ENCODE measurements at regions not wholly inside any gene's neighbourhood (a gene's known extent, or its start where the extent isn't known, plus 50 kb on each side); places are given as distances from the start of the nearest gene placed in this dataset.
A peak's percentile ranks its signal among the peaks of the same experiment; 100 is the strongest.
"Not testable (repeated sequence)": the region's sequence is repeated elsewhere in the genome, so short reads cannot be mapped to it uniquely, and the experiment has no call there.

- DNase-seq: no peak
These were observed 155.7 kb upstream of the SH3BP4 start for GRCh38 chr2:234796045-234796591.

GRCh38 chr2:234795272-234795920 lies 156.4 kb upstream of the SH3BP4 start:
- DNase-seq: no peak

DNA sequence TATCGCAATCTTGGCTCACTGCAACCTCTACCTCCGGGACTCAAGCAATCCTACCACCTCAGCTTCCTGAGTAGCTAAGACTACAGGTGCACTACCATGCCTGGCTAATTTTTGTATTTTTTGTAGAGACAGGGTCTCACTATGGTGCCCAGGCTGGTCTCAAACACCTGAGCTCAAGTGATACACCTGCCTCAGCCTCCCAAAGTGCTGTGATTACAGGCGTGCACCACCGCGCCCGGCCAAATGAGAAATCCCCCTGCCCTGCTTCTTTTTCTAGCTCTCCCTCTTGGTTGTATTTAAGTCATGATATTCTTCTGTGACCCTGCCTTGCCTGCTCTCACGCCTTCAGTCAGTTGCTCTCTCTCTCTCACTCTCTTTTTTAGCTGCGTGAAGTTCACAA lies 157.0 kb upstream of the SH3BP4 start:
- DNase-seq: no peak

DNA sequence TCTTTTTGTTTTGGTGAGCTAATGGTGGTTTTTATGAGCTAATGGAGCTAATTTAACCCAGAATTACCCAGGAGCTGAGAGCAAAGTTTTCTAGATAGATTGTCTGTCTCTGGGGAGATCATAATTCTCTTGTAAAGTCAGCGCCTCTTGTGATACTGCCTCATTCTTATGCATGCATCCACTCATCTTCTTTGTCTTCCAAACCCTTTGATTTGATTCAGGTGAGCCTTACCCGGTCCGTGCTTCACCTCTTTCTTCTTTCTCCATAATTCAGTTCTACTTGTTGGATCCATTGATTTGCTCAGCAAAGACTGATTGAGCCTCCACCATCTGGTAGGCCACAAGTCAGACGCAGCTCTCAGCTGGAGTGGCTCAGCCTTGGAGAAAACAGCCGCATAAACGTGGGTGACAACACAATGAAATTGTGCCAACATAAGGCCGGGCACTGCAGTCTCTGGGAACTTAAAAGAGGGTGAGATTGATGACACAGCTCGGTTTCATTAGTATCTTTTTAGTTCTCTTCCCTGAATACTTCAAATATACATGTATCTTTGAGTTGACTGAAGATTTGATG lies 158.5 kb upstream of the SH3BP4 start:
- no peak for DNase-seq

GRCh38 chr2:234792621-234793022 lies 159.2 kb upstream of the SH3BP4 start:
- no peak for DNase-seq

GRCh38 chr2:234792096-234792495 lies 159.7 kb upstream of the SH3BP4 start:
- DNase-seq: not testable (repeated sequence)

DNA sequence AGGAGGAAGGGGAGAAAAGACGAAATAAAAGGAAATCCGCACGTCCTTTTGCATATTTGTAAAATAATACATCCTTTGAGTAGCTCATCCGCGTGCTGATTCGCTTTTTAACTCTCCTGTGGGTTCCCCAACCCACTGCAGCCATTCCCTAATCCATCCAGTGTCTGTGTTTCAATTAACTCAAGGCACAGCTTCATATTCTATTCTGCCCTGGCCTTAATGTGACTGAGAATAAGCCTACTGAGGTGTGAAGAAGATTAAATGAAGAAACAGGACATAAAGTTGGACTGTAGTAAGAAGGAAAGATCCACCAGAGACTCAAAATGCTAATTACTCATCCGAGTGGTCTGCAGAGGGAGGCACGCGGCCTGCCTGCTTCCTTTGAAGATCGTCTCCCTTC lies 161.4 kb upstream of the SH3BP4 start:
- DNase-seq: no peak

- DNase-seq: no peak
These were observed 162.1 kb upstream of the SH3BP4 start for GRCh38 chr2:234789556-234790325.

- DNase-seq: no peak
These were observed 163.0 kb upstream of the SH3BP4 start for GRCh38 chr2:234788841-234789240.

GRCh38 chr2:234788381-234788780 lies 163.4 kb upstream of the SH3BP4 start:
- DNase-seq: no peak

GRCh38 chr2:234787114-234787513 lies 164.7 kb upstream of the SH3BP4 start:
- DNase-seq: no peak

- DNase-seq: no peak
These were observed 177.9 kb upstream of the SH3BP4 start for GRCh38 chr2:234773764-234774409.

GRCh38 chr2:234773129-234773528 lies 178.7 kb upstream of the SH3BP4 start:
- no peak for DNase-seq

DNA sequence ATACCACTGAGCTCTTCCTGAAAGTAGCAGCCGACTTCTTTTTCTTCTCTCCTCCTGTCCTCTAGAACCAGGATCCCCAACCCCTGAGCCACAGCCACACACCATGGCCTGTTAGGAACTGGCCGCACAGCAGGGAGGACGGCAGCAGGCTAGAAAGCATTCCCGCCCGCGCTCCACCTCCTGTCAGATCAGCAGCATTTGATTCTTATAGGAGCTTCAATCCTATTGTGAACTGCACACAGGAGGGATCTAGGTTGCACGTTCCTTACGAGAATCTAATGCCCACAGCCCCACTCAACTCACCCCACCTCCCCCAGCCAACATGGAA lies 179.1 kb upstream of the SH3BP4 start:
- no peak for DNase-seq

DNA sequence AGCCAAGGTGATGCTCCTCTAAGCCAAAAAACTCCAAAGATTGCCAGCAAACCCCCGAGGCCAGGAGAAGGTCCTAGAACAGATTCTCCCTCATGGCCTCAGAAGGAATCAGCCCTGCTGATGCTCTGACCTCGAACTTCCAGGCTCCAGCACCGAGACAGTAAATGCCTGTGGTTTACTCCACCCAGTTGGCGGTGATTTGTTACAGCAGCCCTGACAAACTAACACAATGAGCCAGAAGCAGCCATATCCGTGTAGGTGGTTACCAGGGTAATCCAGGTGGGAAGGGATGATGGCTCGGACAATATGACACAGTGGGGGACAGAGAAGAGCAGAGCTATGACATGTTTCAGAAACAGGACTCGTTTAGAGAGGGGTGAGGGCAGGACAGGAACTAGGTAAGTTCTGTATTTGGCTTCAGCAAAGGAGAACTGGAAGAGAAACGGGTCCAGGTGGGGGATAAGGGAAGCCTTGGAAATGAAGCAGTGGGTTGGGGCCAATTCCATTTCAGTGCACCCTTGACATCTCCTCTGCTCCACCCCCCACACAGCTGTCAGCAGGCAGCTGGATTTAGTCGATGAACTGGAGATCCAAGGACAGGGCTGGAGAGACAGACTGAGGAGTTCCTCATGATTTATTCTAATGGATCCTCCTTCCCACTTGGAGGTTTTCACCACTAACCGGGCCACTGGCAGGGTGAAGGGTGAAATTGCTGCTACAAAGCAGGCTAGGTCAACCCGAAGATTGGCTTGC lies 179.7 kb upstream of the SH3BP4 start:
- no peak for DNase-seq

- no peak for DNase-seq
These were observed 180.6 kb upstream of the SH3BP4 start for GRCh38 chr2:234771176-234771575.

- DNase-seq: no peak
These were observed 181.1 kb upstream of the SH3BP4 start for GRCh38 chr2:234770715-234771141.

- peak; percentile 90 for DNase-seq
These were observed 181.7 kb upstream of the SH3BP4 start for GRCh38 chr2:234770031-234770506.

DNA sequence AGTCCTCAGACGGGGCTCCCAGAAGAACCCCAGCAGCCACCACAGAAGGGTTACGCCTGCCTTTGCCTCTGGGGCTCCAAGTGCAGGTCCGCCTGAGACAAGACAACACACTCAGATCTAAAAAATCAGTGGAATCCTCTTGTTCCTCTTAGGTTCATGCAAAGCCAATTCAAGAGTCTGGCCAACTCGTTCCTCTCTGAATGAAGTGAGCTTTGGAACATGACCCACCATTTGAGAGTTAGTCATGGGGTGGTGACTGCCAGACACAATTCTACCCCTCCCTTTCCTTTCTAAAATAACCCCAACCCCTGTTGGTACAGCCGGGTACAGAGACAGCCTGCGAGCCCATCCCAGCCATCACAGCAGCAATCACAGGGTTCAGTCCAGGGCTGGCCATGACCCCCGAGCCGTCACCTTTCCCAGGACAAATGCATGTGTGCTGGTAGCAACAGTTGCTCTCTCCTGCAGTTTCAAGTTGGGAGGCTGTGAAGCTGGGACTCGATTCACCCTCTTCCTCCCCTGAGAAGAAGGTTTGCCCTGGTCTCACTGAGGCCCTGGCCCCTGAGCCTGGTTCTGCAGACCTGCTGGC lies 183.1 kb upstream of the SH3BP4 start:
- DNase-seq: no peak

- no peak for DNase-seq
These were observed 186.5 kb upstream of the SH3BP4 start for GRCh38 chr2:234765279-234765678.

DNA sequence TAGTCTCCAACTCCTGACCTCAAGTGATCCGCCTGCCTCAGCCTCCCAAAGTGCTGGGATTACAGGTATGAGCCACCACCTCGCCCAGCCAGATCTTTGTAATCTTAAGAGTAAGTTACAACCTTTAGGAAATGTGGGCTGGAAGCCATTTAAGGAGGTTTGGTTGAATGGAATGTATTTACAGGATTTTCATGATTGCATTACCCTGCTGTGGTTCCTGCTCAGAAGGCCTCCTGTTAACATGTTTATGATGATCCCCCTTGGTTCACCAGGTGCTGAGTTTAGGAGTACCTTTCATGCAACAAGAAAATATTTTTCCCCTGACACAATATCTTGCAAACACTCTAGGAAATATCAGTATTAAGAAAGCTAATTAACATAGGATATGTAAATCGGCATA lies 187.4 kb upstream of the SH3BP4 start:
- peak; percentile 74 for DNase-seq

Measured in DMS79 treated with DMSO at 0.1 percent for 48 hours (cell line).